GM19239 (cell line): ENCODE measurements at regions not wholly inside any gene's neighbourhood (a gene's known extent, or its start where the extent isn't known, plus 50 kb on each side); places are given as distances from the start of the nearest gene placed in this dataset.

ENCODE experiments used
- DNase-seq: peaks from one replicate; pipeline ENCODE4 v3.0.0; 2011; ENCODE audit warnings: low spot score; ENCODE audit not compliant: insufficient read length
- FAIRE-seq: peaks from 2 replicates; lab custom pipeline; 2011; peaks lifted over from hg19 to GRCh38; lab: Jason Lieb, UNC

DNA sequence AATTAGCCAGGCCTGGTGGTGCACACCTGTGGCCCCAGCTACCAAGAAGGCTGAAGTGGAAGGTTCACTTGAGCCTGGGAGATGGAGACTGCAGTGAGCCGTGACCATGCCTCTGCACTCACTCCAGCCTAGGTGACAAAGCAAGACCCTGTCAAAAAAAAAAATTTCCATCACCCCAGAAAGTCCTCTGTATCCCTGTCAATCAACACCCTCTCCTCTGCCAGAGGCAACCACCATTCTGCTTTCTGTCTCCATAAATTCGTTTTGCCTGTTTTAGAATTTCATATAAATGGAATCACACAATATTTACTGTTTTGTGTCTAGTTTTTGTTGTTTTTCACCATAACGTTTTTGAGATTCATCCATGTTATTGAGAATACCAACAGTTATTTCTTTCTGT is 141.6 kb upstream of the SLC45A1 start:
- DNase-seq (no peak), FAIRE-seq (no peak)

DNA sequence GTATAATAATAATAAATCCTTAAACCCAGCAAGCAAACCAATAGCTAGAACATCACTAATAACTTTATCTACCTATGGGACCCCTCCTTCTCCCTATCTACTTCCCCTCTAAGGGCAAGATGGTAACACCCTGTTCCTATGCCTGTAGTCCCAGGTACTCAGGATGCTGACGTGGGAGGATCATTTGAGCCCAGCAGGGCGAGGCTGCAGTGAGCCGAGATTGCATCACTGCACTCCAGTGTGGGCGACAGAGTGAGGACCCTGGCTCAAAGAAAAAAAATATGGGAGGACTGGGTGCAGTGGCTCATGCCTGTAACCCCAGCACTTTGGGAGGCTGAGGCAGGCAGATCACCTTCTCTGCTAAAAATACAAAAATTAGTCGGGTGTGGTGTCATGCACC is 143.1 kb upstream of the SLC45A1 start:
- DNase-seq = no peak
- no peak for FAIRE-seq

DNA sequence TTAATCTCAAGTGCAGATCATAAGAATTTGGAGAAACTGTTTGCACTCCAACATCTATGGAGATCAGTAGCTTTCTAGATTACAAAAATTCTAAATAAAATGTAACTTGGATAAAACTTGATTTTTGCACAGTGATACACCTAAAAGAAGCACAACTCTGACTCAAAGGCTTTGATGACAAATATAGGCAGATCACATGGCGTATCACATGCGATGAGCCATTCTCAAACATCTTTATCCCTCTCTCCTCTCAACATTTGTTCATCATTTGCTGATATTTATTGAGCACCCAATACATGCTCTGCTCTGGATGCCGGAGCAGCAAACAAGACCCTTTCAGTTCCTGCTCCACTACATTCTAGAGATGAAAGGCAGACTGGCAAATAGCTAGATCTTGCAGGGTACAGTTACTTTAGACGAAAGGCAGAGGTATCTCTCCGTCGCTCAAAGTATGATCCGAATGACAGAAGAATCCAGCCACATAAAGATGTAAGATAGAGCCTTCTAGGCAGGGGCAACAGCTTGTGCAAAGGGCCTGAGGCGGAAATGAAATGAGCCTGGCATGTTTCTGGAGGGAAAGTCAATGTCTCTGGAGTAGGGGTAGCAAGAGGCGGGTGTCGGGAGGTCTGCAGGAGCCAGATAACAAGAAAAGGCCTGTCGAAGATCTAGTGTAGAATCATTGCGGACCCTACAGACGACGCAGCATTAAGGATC is 145.8 kb upstream of the ERRFI1 start:
- no peak for FAIRE-seq
- DNase-seq = no peak

DNA sequence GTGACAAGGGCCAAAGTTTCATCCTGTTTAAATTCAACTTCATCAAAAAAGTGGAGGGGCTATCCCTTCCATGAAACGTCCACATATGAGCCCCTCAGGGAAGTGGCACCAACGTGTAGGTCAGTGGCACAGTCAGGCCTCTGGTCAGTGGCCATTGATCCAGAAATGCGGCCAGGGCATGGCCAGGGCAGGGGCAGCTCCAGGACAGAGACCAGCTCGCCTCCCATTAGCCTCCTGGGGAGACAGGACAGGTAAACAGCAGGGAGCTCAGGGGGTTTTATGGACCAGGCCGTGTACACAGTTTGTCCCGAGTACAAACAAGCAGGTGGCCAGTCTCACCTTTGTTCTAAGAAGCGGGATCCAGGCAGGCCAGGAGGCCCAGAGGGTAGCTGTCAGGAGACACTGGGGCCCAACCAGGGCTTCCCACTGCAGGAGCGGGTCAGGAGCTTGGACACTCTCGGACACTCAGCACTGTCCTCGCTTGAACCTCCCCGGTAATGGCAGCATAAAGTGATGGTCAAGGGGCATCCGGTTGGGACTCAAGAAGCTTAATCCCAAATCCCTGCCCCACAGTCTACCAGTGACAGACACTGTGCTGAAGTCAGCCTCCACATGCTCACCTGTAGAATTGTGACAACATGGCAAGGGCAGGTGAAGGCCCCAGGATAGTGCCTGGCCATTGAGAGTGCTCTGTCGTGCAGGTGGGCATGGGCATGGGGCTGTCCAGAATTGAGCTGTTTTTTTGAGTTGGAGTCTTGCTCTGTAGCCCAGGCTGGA is 144.1 kb upstream of the ERRFI1 start:
- FAIRE-seq (no peak), DNase-seq (no peak)

DNA sequence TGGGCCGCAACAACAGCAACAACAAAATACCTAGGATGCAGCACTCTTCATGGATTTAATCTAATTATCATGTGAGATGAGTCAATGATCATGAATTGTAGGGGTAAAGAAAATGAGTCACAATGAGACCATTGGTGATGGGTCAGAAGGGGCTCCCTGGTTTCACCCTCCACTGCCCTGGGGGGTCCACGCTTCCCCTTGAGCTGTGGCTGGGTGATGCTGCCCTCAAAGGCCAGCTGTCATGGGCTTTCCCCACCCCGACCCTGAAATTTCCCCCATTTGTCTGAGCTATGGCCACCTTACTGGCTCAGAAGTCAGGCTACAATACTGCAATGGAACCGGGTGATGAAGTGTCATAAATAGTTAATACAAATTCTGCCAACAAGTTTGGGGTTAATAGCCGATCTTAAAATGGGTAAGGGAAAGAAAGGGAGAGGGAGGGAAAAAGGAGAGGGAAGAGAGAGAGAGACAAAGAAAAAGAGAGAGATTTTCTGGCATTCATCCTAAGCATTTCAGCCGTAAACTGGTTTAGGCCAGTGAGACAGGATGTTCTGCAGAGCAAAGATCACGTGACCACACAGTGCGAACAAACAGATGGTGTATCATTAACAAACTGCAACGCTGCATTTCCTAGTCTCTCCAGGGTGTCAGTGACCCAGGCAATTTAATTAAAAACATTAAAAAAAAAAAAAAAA is 143.4 kb upstream of the ERRFI1 start:
- DNase-seq (peak; percentile 68), FAIRE-seq (peak; percentile 95)

DNA sequence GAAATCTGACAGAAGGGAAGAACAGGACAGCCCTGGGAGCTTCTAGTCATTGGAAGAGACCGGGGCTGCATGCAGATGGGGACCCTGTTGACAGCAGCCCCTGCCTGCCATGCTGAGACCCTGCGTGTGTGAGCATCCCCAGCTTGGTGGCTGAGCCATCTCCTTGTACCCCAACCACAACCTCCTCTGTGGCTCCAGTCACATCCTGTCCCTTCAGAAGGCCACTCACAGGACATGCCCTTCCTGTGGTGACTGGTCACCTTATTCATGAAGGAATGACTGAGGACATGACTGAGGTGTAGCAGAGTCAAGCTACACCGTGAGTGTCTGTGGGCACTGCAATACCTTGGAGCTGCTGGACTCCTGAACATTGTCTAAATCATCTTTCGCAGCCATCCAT is 141.8 kb upstream of the ERRFI1 start:
- FAIRE-seq (peak; percentile 44), DNase-seq (no peak)

DNA sequence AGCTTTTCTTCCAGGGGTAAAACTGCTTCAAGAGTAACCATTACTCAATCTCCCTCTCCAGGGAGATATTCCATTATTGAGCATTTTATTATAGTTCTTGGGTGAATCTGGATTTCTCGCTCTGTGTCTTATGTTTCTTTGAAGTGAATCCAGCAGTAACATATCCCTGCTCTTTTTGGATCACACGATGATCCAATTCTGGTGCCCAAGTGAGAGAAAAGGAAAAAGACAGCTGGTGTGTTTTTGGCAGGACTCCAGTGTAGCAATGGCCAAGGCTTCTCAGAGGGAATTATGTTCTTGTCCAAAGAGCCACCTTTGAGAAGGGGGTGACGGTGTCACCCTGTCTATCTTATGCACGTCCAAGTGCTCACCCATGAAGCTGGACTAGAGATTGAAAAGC is 140.3 kb upstream of the ERRFI1 start:
- DNase-seq (no peak), FAIRE-seq (no peak)

DNA sequence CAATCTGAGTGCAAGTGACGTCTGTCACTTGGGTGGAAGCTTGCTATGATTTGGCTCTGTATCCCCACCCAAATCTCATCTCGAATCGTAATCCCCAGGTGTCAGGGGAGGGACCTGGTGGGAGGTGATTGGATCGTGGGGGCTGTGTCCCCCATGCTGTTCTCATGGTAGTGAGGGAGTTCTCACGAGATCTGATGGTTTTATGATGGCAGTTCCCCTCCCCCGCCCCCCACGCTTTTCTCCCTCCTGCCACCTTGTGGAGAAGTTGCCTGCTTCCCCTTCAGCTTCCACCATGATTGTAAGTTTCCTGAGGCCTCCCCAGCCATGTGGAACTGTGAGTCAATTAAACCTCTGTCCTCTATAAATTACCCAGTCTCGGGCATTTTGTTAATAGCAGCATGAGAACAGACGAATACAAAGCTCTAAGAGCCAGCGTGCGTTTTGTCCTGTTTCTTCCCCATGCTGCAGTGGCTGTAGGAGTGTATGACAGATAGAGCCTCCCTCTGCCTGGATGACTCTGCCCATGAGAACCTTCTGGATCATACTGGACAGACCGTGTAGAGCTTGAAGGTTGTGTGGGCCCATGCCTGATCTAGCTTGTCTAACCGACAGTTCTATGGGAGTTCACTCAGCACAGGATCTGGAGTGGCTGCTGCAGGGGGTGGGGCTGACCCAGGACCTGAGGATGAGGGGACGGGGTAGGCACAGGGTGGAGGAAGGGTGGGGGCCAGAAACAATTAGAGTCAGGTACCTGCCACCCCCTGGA is 139.7 kb upstream of the ERRFI1 start:
- no peak for DNase-seq
- no peak for FAIRE-seq

DNA sequence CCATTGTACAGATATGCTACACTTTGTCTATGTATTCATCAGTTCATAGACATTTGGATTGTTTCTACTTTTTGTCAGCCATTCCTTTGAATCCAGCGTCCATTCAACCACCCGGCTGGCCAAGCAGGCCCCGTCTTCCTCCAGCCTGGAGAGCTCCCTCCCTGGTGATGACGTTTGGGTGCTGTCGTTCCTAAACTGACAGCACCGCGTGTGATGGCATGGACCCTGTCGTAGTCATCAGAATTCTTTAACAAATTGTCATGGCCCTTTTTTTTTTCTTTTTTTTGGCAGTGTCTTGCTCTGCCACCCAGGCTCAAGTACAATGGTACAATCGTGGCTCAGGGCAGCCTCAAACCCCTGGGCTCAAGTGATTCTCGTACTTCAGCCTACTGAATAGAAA is 138.6 kb upstream of the ERRFI1 start:
- DNase-seq (no peak), FAIRE-seq (no peak)

DNA sequence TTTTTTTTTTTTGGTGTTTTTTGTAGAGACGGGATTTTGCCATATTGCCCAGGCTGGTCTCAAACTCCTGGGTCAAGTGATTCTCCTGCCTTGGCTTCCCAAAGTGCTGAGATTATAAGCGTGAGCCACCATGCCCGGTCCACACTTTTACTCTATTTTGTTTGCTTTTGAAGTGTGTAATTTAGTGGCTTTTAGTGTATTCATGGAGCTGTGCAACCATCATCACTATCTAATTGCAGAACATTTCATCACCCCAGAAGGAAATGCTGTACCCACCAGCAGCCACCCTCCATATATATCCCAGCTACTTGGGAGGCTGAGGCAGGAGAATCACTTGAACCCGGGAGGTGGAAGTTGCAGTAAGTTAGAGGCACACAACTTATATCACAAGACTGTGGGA is 136.9 kb upstream of the ERRFI1 start:
- DNase-seq (no peak), FAIRE-seq (no peak)

DNA sequence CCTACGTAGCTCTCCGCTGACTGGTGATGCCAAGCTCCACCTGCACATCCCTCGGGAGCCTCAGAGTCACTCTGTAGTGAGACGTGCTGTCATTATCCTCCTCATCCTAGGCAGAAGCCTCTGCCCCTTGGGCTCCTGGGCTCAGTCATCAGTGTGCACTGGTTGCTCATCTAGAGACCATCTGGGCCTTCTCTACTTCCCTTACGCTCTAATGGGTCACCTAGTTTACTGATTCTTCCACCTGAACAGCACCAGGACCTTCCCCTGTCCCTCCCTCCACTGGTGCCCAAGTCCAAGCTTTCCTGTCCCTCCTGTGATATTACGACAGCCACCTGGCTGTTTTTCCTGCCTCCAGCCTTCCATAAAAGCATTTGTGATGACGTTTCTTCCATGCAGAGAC is 136.1 kb upstream of the ERRFI1 start:
- no peak for FAIRE-seq
- DNase-seq = no peak

DNA sequence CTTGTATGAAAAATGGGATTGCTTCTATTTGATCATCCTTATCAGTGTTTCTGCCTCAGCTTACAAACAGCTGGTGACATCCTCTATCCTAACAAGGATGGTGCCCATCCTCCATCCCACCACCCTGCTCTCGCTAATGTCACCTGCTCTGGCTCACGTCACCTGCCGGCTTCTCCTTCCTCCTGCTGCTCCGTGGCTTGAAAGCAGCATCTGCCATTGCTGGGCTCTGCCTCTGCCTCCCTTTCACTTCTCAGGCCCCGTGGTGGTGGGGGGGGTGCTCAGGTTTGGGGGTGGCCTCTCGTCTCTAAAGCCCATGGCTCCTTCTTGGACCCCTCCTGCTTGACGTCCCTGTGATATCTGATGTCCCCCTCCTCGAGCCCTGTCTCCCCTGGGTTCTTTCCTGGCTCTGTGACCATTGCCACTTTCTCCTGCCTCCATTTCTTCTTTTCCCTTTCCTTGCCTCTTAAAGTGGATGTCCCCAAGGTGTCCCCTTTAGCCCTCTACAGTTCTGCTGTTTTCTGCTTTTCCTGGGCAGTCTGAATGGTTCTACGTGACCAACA is 135.5 kb upstream of the ERRFI1 start:
- DNase-seq = no peak

DNA sequence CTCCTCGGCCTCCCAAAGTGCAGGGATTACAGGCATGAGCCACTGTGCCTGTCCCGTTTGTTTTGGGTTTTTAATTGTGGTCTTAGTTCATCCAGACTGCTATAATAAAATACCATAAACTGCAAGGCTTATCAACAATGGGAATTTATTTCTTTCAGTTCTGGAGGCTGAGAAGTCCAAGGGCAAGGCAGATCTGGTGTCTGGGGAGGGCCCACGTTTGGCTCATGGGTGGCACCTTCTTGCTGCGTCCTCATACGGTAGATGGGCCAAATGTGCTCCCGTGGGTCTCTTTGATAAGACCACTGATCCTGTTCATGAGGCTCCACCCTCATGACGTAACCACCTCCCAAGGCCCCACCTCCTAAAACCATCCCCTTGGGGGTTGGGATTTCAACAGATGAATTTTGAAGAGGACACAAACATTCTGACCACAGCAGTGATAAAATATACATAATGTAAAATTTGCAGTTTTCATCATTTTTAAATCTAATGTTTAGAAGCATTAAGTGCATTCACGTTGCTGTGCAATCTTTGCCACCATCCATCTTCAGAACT is 133.4 kb upstream of the ERRFI1 start:
- no peak for DNase-seq
- peak; percentile 23 for FAIRE-seq

More for the DNA sequence above, 135.5 kb upstream of the ERRFI1 start:
- no peak for FAIRE-seq

DNA sequence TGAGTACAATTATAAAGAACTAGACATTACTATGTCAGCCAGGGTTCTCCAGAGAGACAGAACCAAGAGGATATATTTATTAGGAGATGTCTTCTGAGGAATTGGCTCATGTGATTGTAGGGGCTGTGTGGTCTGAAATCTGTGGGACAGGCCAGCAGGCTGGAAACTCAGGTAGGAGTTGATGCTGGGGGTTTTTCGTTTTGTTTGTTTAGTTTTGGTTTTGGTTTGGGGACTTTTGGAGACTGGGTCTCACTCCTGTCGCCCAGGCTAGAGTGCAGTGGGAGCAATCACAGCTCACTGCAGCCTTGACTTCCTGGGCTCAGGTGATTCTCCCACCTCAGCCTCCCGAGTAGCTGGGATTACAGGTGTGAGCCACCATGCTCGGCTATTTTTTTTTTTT is 132.9 kb upstream of the ERRFI1 start:
- FAIRE-seq (peak; percentile 63), DNase-seq (no peak)

DNA sequence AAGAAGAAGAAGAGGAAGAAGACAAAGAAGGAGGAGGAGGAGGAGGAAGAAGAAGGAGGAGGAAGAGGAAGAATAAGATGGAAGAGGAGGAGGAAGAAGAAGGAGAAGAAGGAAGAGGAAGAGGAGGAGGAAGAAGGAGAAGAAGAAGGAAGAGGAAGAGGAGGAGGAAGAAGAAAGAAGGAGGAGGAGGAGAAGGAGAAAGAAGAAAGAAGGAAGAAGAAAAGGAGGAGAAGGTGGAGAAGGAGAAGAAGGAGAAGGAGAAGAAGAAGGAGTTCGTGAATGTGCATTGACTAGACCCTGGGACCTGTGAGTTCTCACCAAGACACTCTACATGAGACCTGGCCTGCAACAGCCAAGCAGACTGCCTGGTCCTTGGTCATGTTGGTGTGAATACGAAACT is 131.7 kb upstream of the ERRFI1 start:
- DNase-seq (no peak), FAIRE-seq (no peak)

DNA sequence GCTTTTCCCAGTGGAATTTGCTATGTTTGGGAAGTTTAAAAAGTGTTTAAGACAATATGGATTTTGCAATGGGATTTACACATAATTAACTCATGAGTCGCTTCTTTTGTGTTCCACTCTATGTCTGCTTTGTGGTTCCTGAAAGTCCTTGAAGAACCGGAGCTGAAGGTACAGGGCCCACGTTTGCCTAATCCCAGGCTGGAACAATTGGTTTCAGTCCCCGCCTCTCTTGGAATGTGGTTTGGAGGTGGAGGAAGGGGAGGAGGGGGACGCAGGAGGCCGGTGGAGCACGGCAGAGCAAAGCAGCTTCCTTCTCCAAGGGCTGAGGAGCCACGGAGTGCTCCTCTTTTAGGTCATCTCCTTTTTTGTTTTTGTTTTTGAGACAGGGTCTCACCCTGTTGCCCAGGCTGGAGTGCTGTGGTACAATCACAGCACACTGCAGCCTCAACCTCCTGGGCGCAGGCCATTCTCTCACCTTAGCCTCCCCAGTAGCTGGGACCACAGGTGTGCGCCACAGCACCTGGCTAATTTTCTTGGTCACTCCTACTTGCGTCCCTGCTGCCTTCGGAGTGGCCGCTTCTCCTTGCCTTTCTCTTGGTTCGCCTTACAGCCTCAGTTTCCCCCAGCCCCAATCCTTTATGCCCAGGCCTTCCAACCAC is 129.5 kb upstream of the ERRFI1 start:
- DNase-seq (no peak), FAIRE-seq (no peak)

DNA sequence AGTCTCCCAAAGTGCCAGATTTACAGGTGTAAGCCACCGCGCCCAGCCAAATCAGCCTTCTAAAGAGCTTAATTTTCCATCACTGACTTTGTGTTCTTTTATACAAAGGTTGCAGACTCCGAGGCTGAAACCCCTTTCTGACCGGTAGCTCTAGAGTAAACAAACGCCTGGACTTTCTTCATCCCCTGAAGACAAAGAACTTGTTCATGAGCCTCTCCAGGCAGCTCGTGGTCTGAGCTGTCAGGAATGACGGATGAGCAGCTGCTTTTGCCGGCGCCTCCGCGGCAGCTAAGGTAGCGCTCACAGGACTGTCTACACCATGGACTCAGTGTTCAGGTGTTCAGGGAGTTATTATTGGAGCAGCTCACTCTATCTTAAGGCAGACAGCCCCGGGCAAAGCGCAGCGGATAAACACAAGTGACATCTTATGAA is 128.5 kb upstream of the ERRFI1 start:
- FAIRE-seq (no peak), DNase-seq (no peak)

DNA sequence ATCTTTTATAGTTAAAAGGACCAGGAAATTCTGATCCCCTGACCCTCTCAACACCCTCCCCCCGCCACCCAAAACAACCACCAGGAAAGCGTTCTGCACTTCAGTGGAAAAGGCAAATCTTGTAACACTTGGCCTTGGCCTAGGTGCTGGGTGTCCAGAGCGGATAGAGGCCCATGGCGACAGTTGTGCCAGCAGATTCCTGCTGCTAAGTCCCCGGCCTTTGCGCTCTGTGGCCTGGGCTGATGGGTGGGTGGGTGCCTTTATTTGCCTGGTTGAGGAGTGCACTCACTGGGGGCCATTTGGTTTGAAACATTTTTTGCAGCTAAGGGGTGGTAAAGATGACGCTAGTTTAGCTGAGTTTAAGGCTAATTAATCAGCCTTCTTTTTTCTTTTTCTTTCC is 127.9 kb upstream of the ERRFI1 start:
- FAIRE-seq (no peak), DNase-seq (no peak)
